Keratinocyte (primary cell): ENCODE measurements at regions not wholly inside any gene's neighbourhood (a gene's known extent, or its start where the extent isn't known, plus 50 kb on each side); places are given as distances from the start of the nearest gene placed in this dataset.

Experiments used
- DNase-seq: peaks from one replicate; pipeline ENCODE4 v3.0.0-alpha.2; 2011; ENCODE audit warnings: low read depth, missing footprints, low spot score
- FAIRE-seq: peaks from 2 replicates; lab custom pipeline; 2011; peaks lifted over from hg19 to GRCh38; lab: Jason Lieb, UNC
- H2AFZ ChIP-seq: 2 replicates; pipeline ENCODE4 v1.6.0; 2012; ENCODE audit warnings: low read length, control low read depth, inconsistent platforms; ENCODE audit not compliant: control insufficient read depth
- H3K27ac ChIP-seq: 2 replicates; pipeline ENCODE4 v1.5.1; 2011; ENCODE audit warnings: low read length; ENCODE audit not compliant: control insufficient read depth, insufficient read depth
- H3K27me3 ChIP-seq: 3 replicates; pipeline ENCODE4 v1.6.0; 2011; ENCODE audit warnings: low read length; ENCODE audit not compliant: control insufficient read depth, insufficient read depth; ENCODE audit errors: extremely low read depth
- H3K36me3 ChIP-seq, 2 experiments: 2 replicates in 1 of 2; 3 replicates in 1 of 2; pipeline ENCODE4 v1.5.1; 2011; ENCODE audit warnings: low read length in 2 of 2, mild to moderate bottlenecking in 1 of 2; ENCODE audit not compliant: control insufficient read depth in 2 of 2, insufficient read depth in 2 of 2; ENCODE audit errors: extremely low read depth in 1 of 2
- H3K4me1 ChIP-seq: 3 replicates; pipeline ENCODE4 v1.5.1; 2011; ENCODE audit warnings: low read length; ENCODE audit not compliant: control insufficient read depth, insufficient read depth; ENCODE audit errors: extremely low read depth
- H3K4me2 ChIP-seq: 3 replicates; pipeline ENCODE4 v1.6.0; 2011; ENCODE audit warnings: low read depth, low read length; ENCODE audit not compliant: control insufficient read depth, insufficient read depth; ENCODE audit errors: extremely low read depth
- H3K4me3 ChIP-seq, 3 experiments: fragments of 200-600 bp in 1 of 3; sonication (generic) in 1 of 3; 2 replicates in 2 of 3; 3 replicates in 1 of 3; pipeline ENCODE4 v1.5.1; 2011 to 2016; ENCODE audit warnings: low read length in 3 of 3, mild to moderate bottlenecking in 3 of 3, control low read depth in 2 of 3, inconsistent platforms in 1 of 3, low read depth in 1 of 3, mixed read lengths in 1 of 3, mixed run types in 1 of 3, moderate library complexity in 1 of 3; ENCODE audit not compliant: control insufficient read depth in 2 of 3, insufficient read depth in 2 of 3; ENCODE audit errors: extremely low read depth in 1 of 3
- H3K79me2 ChIP-seq: 2 replicates; pipeline ENCODE4 v1.6.0; 2012; ENCODE audit warnings: low read length; ENCODE audit not compliant: control insufficient read depth, insufficient read depth
- H3K9ac ChIP-seq: 3 replicates; pipeline ENCODE4 v1.6.0; 2011; ENCODE audit warnings: low read length; ENCODE audit not compliant: control insufficient read depth, insufficient read depth; ENCODE audit errors: extremely low read depth
- H3K9me1 ChIP-seq: 3 replicates; pipeline ENCODE4 v1.6.0; 2011; ENCODE audit warnings: low read length; ENCODE audit not compliant: control insufficient read depth, insufficient read depth; ENCODE audit errors: extremely low read depth
- H3K9me3 ChIP-seq: 2 replicates; pipeline ENCODE4 v1.5.1; 2012; ENCODE audit warnings: low read depth, low read length; ENCODE audit not compliant: control insufficient read depth
- H4K20me1 ChIP-seq: 3 replicates; pipeline ENCODE4 v1.6.0; 2011; ENCODE audit warnings: low read length; ENCODE audit not compliant: control insufficient read depth, insufficient read depth; ENCODE audit errors: extremely low read depth
- EZH2 ChIP-seq: IDR thresholded peaks from one replicate; pipeline ENCODE4 v1.6.1; 2012; ENCODE audit warnings: inconsistent platforms, mild to moderate bottlenecking, low read length, moderate library complexity
- dilution Hi-C: fragments of 300-500 bp; cut with MboI; formaldehyde crosslinking; loops from one replicate; pipeline ENCODE4 v1.7.0; 2020; ENCODE audit warnings: low sequenced_read_pairs; ENCODE audit not compliant: extremely low pct_ligation_motif_present
- TF ChIP-seq, protein P1 (sequence below), 3 experiments: IDR thresholded peaks in 1 of 3; conservative IDR thresholded peaks in 1 of 3; optimal IDR thresholded peaks in 1 of 3; 2 replicates in 2 of 3; 3 replicates in 1 of 3; pipeline versions ENCODE3 to v1.5.1; 2011; ENCODE audit warnings: low read length in 3 of 3, mild to moderate bottlenecking in 3 of 3, moderate library complexity in 2 of 3, control low read depth in 1 of 3, inconsistent platforms in 1 of 3; ENCODE audit not compliant: insufficient read depth in 2 of 3; ENCODE audit errors: extremely low read depth in 1 of 3

DNA sequence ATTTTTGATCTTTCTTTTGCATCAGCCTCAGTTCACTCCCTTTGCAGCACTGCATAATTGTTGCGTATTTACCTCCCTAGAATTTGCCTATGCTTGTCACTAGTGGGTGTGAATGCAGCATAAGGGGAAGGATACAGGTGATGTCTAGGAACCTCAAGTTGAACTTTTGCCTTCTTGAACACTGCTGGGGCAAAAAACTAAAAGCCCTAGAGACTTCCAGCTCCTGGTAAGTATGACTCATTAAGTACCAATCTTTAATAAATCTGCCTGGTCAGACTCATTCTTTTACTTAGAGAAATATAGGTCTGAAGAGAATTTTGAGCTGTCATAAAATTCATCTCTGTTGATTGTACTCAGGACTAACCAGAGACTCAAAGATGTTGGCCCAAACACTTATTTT is 547.3 kb upstream of the FANCL start:
- no peak overlapping the region for H3K9ac ChIP-seq
- no peak overlapping the region for H3K4me2 ChIP-seq
- H3K9me1 ChIP-seq = no peaks in the 10 kb centered on the region
- DNase-seq (no peak), FAIRE-seq (no peak)
- H3K27me3 ChIP-seq = no peaks in the 10 kb centered on the region
- dilution Hi-C loops = no loop called here
- no peaks in the 10 kb centered on the region for H4K20me1 ChIP-seq
- H3K27ac ChIP-seq = no peak overlapping the region
- H3K79me2 ChIP-seq = no peaks in the 10 kb centered on the region
- no peak for TF ChIP-seq EZH2
- TF ChIP-seq, protein P1, sequence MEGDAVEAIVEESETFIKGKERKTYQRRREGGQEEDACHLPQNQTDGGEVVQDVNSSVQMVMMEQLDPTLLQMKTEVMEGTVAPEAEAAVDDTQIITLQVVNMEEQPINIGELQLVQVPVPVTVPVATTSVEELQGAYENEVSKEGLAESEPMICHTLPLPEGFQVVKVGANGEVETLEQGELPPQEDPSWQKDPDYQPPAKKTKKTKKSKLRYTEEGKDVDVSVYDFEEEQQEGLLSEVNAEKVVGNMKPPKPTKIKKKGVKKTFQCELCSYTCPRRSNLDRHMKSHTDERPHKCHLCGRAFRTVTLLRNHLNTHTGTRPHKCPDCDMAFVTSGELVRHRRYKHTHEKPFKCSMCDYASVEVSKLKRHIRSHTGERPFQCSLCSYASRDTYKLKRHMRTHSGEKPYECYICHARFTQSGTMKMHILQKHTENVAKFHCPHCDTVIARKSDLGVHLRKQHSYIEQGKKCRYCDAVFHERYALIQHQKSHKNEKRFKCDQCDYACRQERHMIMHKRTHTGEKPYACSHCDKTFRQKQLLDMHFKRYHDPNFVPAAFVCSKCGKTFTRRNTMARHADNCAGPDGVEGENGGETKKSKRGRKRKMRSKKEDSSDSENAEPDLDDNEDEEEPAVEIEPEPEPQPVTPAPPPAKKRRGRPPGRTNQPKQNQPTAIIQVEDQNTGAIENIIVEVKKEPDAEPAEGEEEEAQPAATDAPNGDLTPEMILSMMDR (optimal IDR thresholded peaks at IDR 0.05 in 1 of 3, IDR thresholded peaks at IDR 0.05 in 1 of 3, conservative IDR thresholded peaks at IDR 0.05 in 1 of 3; ENCODE audit: extremely low read depth in 1 of 3, insufficient read depth in 2 of 3, low read length in 3 of 3) = no peak
- no peak overlapping the region for H2AFZ ChIP-seq
- H3K36me3 ChIP-seq = no peaks in the 10 kb centered on the region
- no peaks in the 10 kb centered on the region for H3K9me3 ChIP-seq
- H3K4me1 ChIP-seq = no peaks in the 10 kb centered on the region
- no peak overlapping the region for H3K4me3 ChIP-seq

DNA sequence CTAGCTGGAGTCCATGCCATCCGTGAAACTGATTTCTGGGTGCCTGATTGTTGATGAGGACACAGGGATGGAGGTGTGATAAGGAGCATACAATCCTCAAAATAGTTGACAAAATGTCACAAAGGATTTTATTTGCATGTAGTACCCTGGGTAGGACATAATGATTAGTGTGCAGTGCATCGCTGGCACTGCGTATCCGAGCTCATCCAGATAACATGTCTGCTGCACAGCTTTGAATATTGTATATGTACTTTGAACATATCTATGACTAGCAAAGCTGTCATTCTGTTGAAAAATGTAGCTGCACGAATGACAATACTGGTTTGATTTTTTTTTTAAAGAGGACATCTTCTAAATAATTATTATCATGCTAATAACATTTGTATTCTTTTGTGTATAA is 529.7 kb upstream of the FANCL start:
- Histone ChIP-seq H3K9me1 (no peaks in the 10 kb centered on the region), H3K9me3 (no peaks in the 10 kb centered on the region)
- FAIRE-seq = no peak

More for the DNA sequence above, 529.7 kb upstream of the FANCL start:
- no peaks in the 10 kb centered on the region for H3K4me1 ChIP-seq
- no peak overlapping the region for H3K4me2 ChIP-seq
- no peaks in the 10 kb centered on the region for H3K27me3 ChIP-seq
- no peak for DNase-seq
- no peak for TF ChIP-seq EZH2
- TF ChIP-seq, protein P1 (optimal IDR thresholded peaks at IDR 0.05 in 1 of 3, IDR thresholded peaks at IDR 0.05 in 1 of 3, conservative IDR thresholded peaks at IDR 0.05 in 1 of 3; ENCODE audit: extremely low read depth in 1 of 3, insufficient read depth in 2 of 3, low read length in 3 of 3) = no peak
- H3K79me2 ChIP-seq = no peaks in the 10 kb centered on the region
- dilution Hi-C loops = no loop called here
- no peaks in the 10 kb centered on the region for H4K20me1 ChIP-seq
- no peak overlapping the region for H2AFZ ChIP-seq
- H3K9ac ChIP-seq = no peak overlapping the region
- no peak overlapping the region for H3K4me3 ChIP-seq
- no peaks in the 10 kb centered on the region for H3K36me3 ChIP-seq
- H3K27ac ChIP-seq = no peak overlapping the region
